ENCODE measurements at regions not wholly inside any gene's neighbourhood (a gene's known extent, or its start where the extent isn't known, plus 50 kb on each side); places are given as distances from the start of the nearest gene placed in this dataset.

DNA sequence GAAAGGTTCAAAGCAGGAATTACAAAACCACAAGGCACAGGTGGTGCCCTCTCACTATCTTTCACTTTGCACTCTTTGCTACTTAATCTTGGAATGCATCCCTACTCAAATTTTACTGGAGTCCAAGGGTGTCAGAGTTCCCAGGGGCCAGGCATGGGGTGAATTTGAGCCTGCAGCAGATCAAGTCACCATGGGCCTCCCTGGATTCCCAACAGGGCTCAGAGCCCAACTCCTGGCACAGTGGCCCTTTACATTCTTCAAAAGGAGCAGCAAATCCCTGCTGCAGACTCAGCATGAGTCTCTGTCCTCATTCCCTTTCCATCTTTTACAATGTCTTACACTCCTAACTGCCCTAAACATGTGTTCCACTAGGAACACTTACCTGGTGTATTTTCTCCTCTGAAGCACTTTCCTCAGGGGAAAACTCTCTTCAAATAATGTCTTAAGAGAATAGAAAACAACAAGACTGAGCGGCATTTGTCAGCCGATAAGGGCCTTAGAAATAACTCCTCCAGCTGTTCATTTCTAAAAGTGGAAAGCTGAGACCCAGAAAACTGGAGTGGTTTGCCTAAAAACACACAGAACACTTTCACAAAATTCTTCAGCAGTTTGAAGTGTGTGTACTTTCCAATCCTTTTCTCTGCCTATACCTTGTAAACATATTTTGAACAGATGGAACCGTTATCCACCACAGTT lies 596.0 kb downstream of the INSC start:
- H3K4me2 ChIP-seq (ENCODE audit: insufficient read depth, low read length) = no peak overlapping the region
- H3K9me3 ChIP-seq (ENCODE audit: insufficient read depth, low read length, severe bottlenecking) = no peaks in the 10 kb centered on the region
- H3K4me3 ChIP-seq (ENCODE audit: low read depth in 1 of 2, low read length in 2 of 2) = no peak overlapping the region
- H4K20me1 ChIP-seq (ENCODE audit: insufficient read depth, low read length) = no peaks in the 10 kb centered on the region
- H3K36me3 ChIP-seq (ENCODE audit: insufficient read depth, low read length) = no peaks in the 10 kb centered on the region
- no peak overlapping the region for H2AFZ ChIP-seq (ENCODE audit: low read depth, low read length)
- DNase-seq (no peak), ATAC-seq (ENCODE audit: insufficient read depth, low read depth) (no peak)
- H3K27ac ChIP-seq (ENCODE audit: low read length) = no peak overlapping the region
- no peaks in the 10 kb centered on the region for H3K4me1 ChIP-seq (ENCODE audit: insufficient read depth, low read length)
- H3K79me2 ChIP-seq (ENCODE audit: insufficient read depth, low read length) = no peaks in the 10 kb centered on the region
- no peak overlapping the region for H3K9ac ChIP-seq (ENCODE audit: low read depth, low read length)
- TF ChIP-seq, protein P1, sequence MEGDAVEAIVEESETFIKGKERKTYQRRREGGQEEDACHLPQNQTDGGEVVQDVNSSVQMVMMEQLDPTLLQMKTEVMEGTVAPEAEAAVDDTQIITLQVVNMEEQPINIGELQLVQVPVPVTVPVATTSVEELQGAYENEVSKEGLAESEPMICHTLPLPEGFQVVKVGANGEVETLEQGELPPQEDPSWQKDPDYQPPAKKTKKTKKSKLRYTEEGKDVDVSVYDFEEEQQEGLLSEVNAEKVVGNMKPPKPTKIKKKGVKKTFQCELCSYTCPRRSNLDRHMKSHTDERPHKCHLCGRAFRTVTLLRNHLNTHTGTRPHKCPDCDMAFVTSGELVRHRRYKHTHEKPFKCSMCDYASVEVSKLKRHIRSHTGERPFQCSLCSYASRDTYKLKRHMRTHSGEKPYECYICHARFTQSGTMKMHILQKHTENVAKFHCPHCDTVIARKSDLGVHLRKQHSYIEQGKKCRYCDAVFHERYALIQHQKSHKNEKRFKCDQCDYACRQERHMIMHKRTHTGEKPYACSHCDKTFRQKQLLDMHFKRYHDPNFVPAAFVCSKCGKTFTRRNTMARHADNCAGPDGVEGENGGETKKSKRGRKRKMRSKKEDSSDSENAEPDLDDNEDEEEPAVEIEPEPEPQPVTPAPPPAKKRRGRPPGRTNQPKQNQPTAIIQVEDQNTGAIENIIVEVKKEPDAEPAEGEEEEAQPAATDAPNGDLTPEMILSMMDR (IDR thresholded peaks at IDR 0.05; ENCODE audit: borderline replicate concordance, extremely low read depth, low read length, poor library complexity, severe bottlenecking) = no peak
- no peak for TF ChIP-seq EZH2 (IDR thresholded peaks at IDR 0.05; ENCODE audit: borderline replicate concordance, low read depth, low read length, severe bottlenecking)
- peaks cover 3% of the 10 kb centered on the region for H3K27me3 ChIP-seq (ENCODE audit: insufficient read depth, low read length, poor library complexity)

DNA sequence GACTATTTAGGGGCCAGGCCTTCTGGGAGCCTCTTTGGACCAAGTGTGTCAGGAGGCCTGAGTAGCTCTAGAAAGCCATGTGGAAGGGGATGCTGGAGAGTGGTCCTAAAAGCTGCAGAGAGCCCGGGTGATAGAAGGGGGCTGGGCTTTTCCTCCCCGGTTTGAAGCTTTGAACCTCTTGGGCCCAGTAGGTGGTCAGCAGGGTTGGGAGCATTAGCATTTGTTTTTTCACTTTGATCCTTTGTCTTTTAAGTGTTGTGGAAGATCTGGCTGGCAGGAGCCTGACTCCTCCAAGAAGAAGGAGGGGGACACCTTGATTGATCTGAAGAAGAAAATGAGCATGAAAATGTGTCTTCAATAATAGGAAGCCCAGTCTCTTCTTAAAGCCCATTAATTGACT lies 596.6 kb downstream of the INSC start:
- Histone ChIP-seq H3K4me1 (ENCODE audit: insufficient read depth, low read length) (no peaks in the 10 kb centered on the region), H3K9me3 (ENCODE audit: insufficient read depth, low read length, severe bottlenecking) (no peaks in the 10 kb centered on the region), H3K4me2 (ENCODE audit: insufficient read depth, low read length) (no peak overlapping the region), H3K36me3 (ENCODE audit: insufficient read depth, low read length) (no peaks in the 10 kb centered on the region), H3K4me3 (ENCODE audit: low read depth in 1 of 2, low read length in 2 of 2) (no peak overlapping the region), H3K79me2 (ENCODE audit: insufficient read depth, low read length) (no peaks in the 10 kb centered on the region), H2AFZ (ENCODE audit: low read depth, low read length) (no peak overlapping the region), H4K20me1 (ENCODE audit: insufficient read depth, low read length) (no peaks in the 10 kb centered on the region), H3K9ac (ENCODE audit: low read depth, low read length) (no peak overlapping the region), H3K27ac (ENCODE audit: low read length) (no peak overlapping the region), H3K27me3 (ENCODE audit: insufficient read depth, low read length, poor library complexity) (peaks cover 3% of the 10 kb centered on the region)
- TF ChIP-seq EZH2 (IDR thresholded peaks at IDR 0.05; ENCODE audit: borderline replicate concordance, low read depth, low read length, severe bottlenecking) = no peak
- TF ChIP-seq, protein P1 (IDR thresholded peaks at IDR 0.05; ENCODE audit: borderline replicate concordance, extremely low read depth, low read length, poor library complexity, severe bottlenecking) = no peak
- ATAC-seq (ENCODE audit: insufficient read depth, low read depth) = no peak
- no peak for DNase-seq

DNA sequence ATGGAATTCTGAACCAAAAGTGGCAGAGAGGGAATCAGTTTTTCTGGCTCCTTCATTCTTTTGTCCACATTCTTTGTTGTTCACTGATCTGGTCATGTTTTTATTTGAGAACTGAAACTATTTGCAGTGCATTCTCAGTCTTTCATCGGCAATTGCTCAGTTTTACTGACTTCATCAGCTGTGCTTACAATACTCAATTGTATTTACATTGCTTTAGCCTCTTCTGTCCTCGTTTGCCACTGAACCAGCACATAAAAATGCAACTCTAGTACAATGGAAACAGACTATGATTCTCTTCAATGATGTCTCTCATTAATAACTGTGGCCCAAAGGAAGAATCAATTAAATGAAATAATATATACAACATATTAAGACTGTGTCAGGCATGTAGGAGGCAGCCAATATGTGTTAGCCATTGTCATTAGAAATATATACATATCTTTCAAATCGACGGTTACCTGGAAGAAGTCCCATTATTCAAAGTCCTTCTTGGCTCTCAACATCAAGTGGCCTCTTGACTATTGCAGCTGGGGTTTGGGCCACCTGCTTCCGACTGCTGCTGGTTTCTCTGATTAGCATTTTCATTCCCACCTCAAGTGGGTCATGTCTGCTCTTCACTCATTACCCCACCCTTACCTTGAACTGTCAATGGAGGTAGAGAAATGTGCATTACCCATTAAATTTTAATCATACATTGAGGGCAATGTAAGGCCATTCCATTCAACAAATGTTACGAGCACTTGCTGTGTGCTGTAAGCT lies 600.1 kb downstream of the INSC start:
- no peak overlapping the region for H3K27ac ChIP-seq (ENCODE audit: low read length)
- ATAC-seq (ENCODE audit: insufficient read depth, low read depth) (no peak), DNase-seq (no peak)
- no peaks in the 10 kb centered on the region for H3K4me1 ChIP-seq (ENCODE audit: insufficient read depth, low read length)
- TF ChIP-seq, protein P1 (IDR thresholded peaks at IDR 0.05; ENCODE audit: borderline replicate concordance, extremely low read depth, low read length, poor library complexity, severe bottlenecking) = no peak
- TF ChIP-seq EZH2 (IDR thresholded peaks at IDR 0.05; ENCODE audit: borderline replicate concordance, low read depth, low read length, severe bottlenecking) = no peak
- no peaks in the 10 kb centered on the region for H3K79me2 ChIP-seq (ENCODE audit: insufficient read depth, low read length)
- H3K9me3 ChIP-seq (ENCODE audit: insufficient read depth, low read length, severe bottlenecking) = no peaks in the 10 kb centered on the region
- H3K4me2 ChIP-seq (ENCODE audit: insufficient read depth, low read length) = no peak overlapping the region
- no peak overlapping the region for H3K9ac ChIP-seq (ENCODE audit: low read depth, low read length)
- H3K27me3 ChIP-seq (ENCODE audit: insufficient read depth, low read length, poor library complexity) = peaks cover 3% of the 10 kb centered on the region
- no peaks in the 10 kb centered on the region for H4K20me1 ChIP-seq (ENCODE audit: insufficient read depth, low read length)
- H2AFZ ChIP-seq (ENCODE audit: low read depth, low read length) = no peak overlapping the region
- H3K36me3 ChIP-seq (ENCODE audit: insufficient read depth, low read length) = no peaks in the 10 kb centered on the region
- H3K4me3 ChIP-seq (ENCODE audit: low read depth in 1 of 2, low read length in 2 of 2) = no peak overlapping the region
